Lower leg skin (tissue), 3 donors: ENCODE measurements at regions not wholly inside any gene's neighbourhood (a gene's known extent, or its start where the extent isn't known, plus 50 kb on each side); places are given as distances from the start of the nearest gene placed in this dataset.

Experiments
- CTCF ChIP-seq, 3 donors: fragments of 450-650 bp; IDR thresholded peaks; one replicate each; pipeline ENCODE4 v1.5.1; 2016; ENCODE audit warnings: antibody characterized with exemption in 3 of 3, mild to moderate bottlenecking in 3 of 3, moderate library complexity in 2 of 3
- POLR2A ChIP-seq, 2 donors: fragments of 450-650 bp; IDR thresholded peaks; one replicate each; pipeline ENCODE4 v1.6.1; 2016 to 2017; ENCODE audit warnings: antibody characterized with exemption in 2 of 2, mild to moderate bottlenecking in 1 of 2, moderate library complexity in 1 of 2

GRCh38 chr2:147471126-147471525 is 373.7 kb upstream of the ACVR2A start:
- TF ChIP-seq CTCF (IDR thresholded peaks at IDR 0.05), result no peak
- TF ChIP-seq POLR2A (IDR thresholded peaks at IDR 0.05), result no peak
